Hepatocyte (in vitro differentiated cells): ENCODE measurements at regions not wholly inside any gene's neighbourhood (a gene's known extent, or its start where the extent isn't known, plus 50 kb on each side); places are given as distances from the start of the nearest gene placed in this dataset.
"Not testable (repeated sequence)": the region's sequence is repeated elsewhere in the genome, so short reads cannot be mapped to it uniquely, and the experiment has no call there.

Experiments
- EZH2 ChIP-seq: fragments of 200-600 bp; sonication (generic); IDR thresholded peaks from 2 replicates; pipeline ENCODE4 v1.6.1; 2016; ENCODE audit warnings: antibody characterized with exemption, mild to moderate bottlenecking, borderline replicate concordance
- TF ChIP-seq, protein P1 (sequence below): fragments of 200-600 bp; sonication (generic); IDR thresholded peaks from 2 replicates; pipeline ENCODE4 v1.5.1; 2016; ENCODE audit warnings: antibody characterized with exemption, mild to moderate bottlenecking; ENCODE audit not compliant: poor library complexity

DNA sequence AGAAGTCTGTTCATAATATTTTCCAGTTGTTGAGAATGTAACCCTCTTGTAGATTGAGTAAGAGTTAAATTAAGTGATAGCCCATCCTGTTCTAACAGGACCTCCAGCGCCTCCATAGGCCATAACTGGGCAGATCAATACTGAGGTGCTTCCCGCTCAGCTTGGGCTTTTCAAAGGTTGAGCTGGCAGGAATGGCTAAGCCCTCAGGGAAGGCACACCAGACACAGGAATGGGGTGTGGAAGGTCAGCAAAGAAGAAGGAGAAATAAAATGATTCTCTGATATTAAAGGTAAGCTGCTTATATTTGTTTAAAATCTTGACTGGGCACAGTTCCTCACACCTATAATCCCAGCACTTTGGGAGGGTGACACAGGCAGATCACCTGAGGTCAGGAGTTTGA lies 737.8 kb upstream of the TPTE start:
- TF ChIP-seq, protein P1, sequence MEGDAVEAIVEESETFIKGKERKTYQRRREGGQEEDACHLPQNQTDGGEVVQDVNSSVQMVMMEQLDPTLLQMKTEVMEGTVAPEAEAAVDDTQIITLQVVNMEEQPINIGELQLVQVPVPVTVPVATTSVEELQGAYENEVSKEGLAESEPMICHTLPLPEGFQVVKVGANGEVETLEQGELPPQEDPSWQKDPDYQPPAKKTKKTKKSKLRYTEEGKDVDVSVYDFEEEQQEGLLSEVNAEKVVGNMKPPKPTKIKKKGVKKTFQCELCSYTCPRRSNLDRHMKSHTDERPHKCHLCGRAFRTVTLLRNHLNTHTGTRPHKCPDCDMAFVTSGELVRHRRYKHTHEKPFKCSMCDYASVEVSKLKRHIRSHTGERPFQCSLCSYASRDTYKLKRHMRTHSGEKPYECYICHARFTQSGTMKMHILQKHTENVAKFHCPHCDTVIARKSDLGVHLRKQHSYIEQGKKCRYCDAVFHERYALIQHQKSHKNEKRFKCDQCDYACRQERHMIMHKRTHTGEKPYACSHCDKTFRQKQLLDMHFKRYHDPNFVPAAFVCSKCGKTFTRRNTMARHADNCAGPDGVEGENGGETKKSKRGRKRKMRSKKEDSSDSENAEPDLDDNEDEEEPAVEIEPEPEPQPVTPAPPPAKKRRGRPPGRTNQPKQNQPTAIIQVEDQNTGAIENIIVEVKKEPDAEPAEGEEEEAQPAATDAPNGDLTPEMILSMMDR, result not testable (repeated sequence)
- not testable (repeated sequence) for TF ChIP-seq EZH2
